GM12878 (cell line): ENCODE measurements at regions not wholly inside any gene's neighbourhood (a gene's known extent, or its start where the extent isn't known, plus 50 kb on each side); places are given as distances from the start of the nearest gene placed in this dataset.

Experiments used
- ATAC-seq: fragments of 200-7000 bp; cut with Tn5 transposase; 3 replicates; pipeline ENCODE4 v1.9.1; 2020; ENCODE audit warnings: mild to moderate bottlenecking, moderate library complexity
- BruUV-seq: library from RNA; stranded (reverse); fragments of 400-500 nt; replicated peaks from 2 replicates; lab custom pipeline; 2021; lab: Mats Ljungman, UMichigan
- CTCF ChIA-PET: fragments of 300-600 bp; sonication (Branson Sonifier 250); formaldehyde crosslinking; extraction: SDS; loops from one replicate; lab custom pipeline; 2021; ENCODE audit warnings: inconsistent platforms; lab: Yijun Ruan, JAX
- POLR2A ChIA-PET: fragments of 350-600 bp; formaldehyde crosslinking; extraction: SDS; loops from one replicate; lab custom pipeline; 2021; ENCODE audit warnings: inconsistent platforms; lab: Charles Lee
- RAD21 ChIA-PET: fragments of 300-600 bp; sonication (Branson Sonifier 250); formaldehyde crosslinking; loops from one replicate; lab custom pipeline; 2023; ENCODE audit warnings: antibody characterized with exemption; ENCODE audit not compliant: unreplicated experiment; lab: Charles Lee
- SMC1A ChIA-PET: fragments of 300-600 bp; sonication (Branson Sonifier 250); formaldehyde crosslinking; loops from one replicate; lab custom pipeline; 2023; ENCODE audit not compliant: unreplicated experiment, uncharacterized antibody; lab: Charles Lee
- DNase-seq: peaks from one replicate; pipeline ENCODE4 v3.0.0-alpha.2; 2011; ENCODE audit warnings: low read depth, low spot score
- FAIRE-seq: peaks from 3 replicates; lab custom pipeline; 2011; peaks lifted over from hg19 to GRCh38; lab: Jason Lieb, UNC
- H2AFZ ChIP-seq: 2 replicates; pipeline ENCODE4 v1.6.0; 2011; ENCODE audit warnings: low read depth, low read length, control low read depth; ENCODE audit not compliant: control insufficient read depth
- H3K27ac ChIP-seq: 2 replicates; pipeline ENCODE4 v1.5.1; 2011; ENCODE audit warnings: control low read depth; ENCODE audit not compliant: control insufficient read depth, insufficient read depth
- H3K27me3 ChIP-seq, 2 experiments: replicated peaks in 1 of 2; 2 replicates each; pipeline versions ENCODE4 v1.6.0 to v1.6.1; 2011; ENCODE audit warnings: low read length in 1 of 2; ENCODE audit not compliant: control insufficient read depth in 2 of 2, insufficient read depth in 2 of 2
- H3K36me3 ChIP-seq, 2 experiments: 2 replicates each; pipeline ENCODE4 v1.5.1; 2011; ENCODE audit warnings: low read length in 1 of 2; ENCODE audit not compliant: control insufficient read depth in 2 of 2, insufficient read depth in 2 of 2
- H3K4me1 ChIP-seq: 2 replicates; pipeline ENCODE4 v1.6.1; 2011; ENCODE audit warnings: mild to moderate bottlenecking, low read length, moderate library complexity, mixed read lengths; ENCODE audit not compliant: control insufficient read depth, insufficient read depth
- H3K4me2 ChIP-seq: 2 replicates; pipeline ENCODE4 v1.6.0; 2011; ENCODE audit warnings: control low read depth; ENCODE audit not compliant: control insufficient read depth, insufficient read depth
- H3K4me3 ChIP-seq: fragments of 200-600 bp; sonication (generic); 2 replicates; pipeline ENCODE4 v1.5.1; 2016
- H3K79me2 ChIP-seq: 2 replicates; pipeline ENCODE4 v1.6.0; 2011; ENCODE audit warnings: low read length; ENCODE audit not compliant: control insufficient read depth, insufficient read depth
- H3K9ac ChIP-seq: 2 replicates; pipeline ENCODE4 v1.8.0; 2011; ENCODE audit warnings: low read length, control low read depth, mixed read lengths; ENCODE audit not compliant: control insufficient read depth, insufficient read depth
- H3K9me3 ChIP-seq: replicated peaks from 3 replicates; pipeline ENCODE4 v1.5.1; 2011; ENCODE audit warnings: mild to moderate bottlenecking, low read length; ENCODE audit not compliant: control insufficient read depth, insufficient read depth
- H4K20me1 ChIP-seq: 2 replicates; pipeline ENCODE4 v1.6.0; 2011; ENCODE audit not compliant: control insufficient read depth, insufficient read depth
- BCL11A ChIP-seq: IDR thresholded peaks from 2 replicates; pipeline ENCODE4 v1.6.1; 2011; ENCODE audit warnings: low read depth, low read length
- FOXK2 ChIP-seq: fragments of 450-650 bp; IDR thresholded peaks from 2 replicates; pipeline ENCODE4 v1.6.1; 2017; ENCODE audit warnings: mild to moderate bottlenecking, moderate library complexity
- GATAD2B ChIP-seq: fragments of 450-650 bp; conservative IDR thresholded peaks from 2 replicates; pipeline ENCODE4 v1.6.1; 2017; ENCODE audit warnings: low read depth, mild to moderate bottlenecking, moderate library complexity
- HCFC1 ChIP-seq: fragments of 150-350 bp; IDR thresholded peaks from 2 replicates; pipeline ENCODE4 v1.6.1; 2014; ENCODE audit warnings: low read length
- NRF1 ChIP-seq: conservative IDR thresholded peaks from 2 replicates; pipeline ENCODE4 v1.6.1; 2011; ENCODE audit warnings: mild to moderate bottlenecking, low read depth, low read length, improper control_type of control experiment
- PAX8 ChIP-seq: fragments of 450-650 bp; IDR thresholded peaks from 2 replicates; pipeline ENCODE4 v1.6.1; 2017; ENCODE audit warnings: mild to moderate bottlenecking, moderate library complexity
- RB1 ChIP-seq: fragments of 450-650 bp; formaldehyde crosslinking; IDR thresholded peaks from 2 replicates; pipeline ENCODE4 v1.6.1; 2017; ENCODE audit warnings: mild to moderate bottlenecking, borderline replicate concordance
- RBBP5 ChIP-seq: fragments of 200-600 bp; sonication (generic); conservative IDR thresholded peaks from 2 replicates; pipeline ENCODE4 v1.6.1; 2016
- RELA ChIP-seq: fragments of 450-650 bp; IDR thresholded peaks from 2 replicates; pipeline ENCODE4 v1.8.0; 2014; ENCODE audit warnings: borderline replicate concordance; ENCODE audit not compliant: partially characterized antibody
- ZNF207 ChIP-seq: fragments of 450-650 bp; IDR thresholded peaks from 2 replicates; pipeline ENCODE4 v1.6.1; 2014; ENCODE audit warnings: antibody characterized with exemption, mild to moderate bottlenecking, borderline replicate concordance
- ZSCAN29 ChIP-seq: fragments of 450-650 bp; IDR thresholded peaks from 2 replicates; pipeline ENCODE4 v1.6.1; 2017; ENCODE audit warnings: mild to moderate bottlenecking, moderate library complexity
- WGBS: methylation state at CpG from one replicate; pipeline ENCODE4 v1.1.6; 2016; ENCODE audit warnings: low lambda C conversion rate; ENCODE audit not compliant: insufficient replicate concordance, insufficient coverage; ENCODE audit errors: missing lambda C conversion rate; 5-methylcytosine and 5-hydroxymethylcytosine counted together
- in situ Hi-C: fragments of 300-500 bp; cut with MboI; formaldehyde crosslinking; loops from 9 replicates; pipeline ENCODE4 v1.14.3; 2018; ENCODE audit warnings: mixed read lengths
- intact Hi-C: fragments of 100-400 bp; cut with micrococcal nuclease; formaldehyde crosslinking; loops from one replicate; pipeline ENCODE4 v1.14.2; 2022; ENCODE audit not compliant: unreplicated experiment
- TF ChIP-seq, protein P1 (sequence below): fragments of 450-650 bp; IDR thresholded peaks from 2 replicates; pipeline ENCODE4 v1.6.1; 2017; ENCODE audit warnings: mild to moderate bottlenecking, moderate library complexity
- TF ChIP-seq, protein P2 (sequence below): IDR thresholded peaks from 2 replicates; pipeline ENCODE4 v1.6.1; 2011; ENCODE audit warnings: borderline replicate concordance, low read depth, mild to moderate bottlenecking, moderate library complexity, low read length; ENCODE audit not compliant: insufficient read depth, poor library complexity, severe bottlenecking
- TF ChIP-seq, protein P3 (sequence below): fragments of 450-650 bp; IDR thresholded peaks from 2 replicates; pipeline ENCODE4 v1.6.1; 2017; ENCODE audit warnings: mild to moderate bottlenecking, low read depth, inconsistent platforms; ENCODE audit not compliant: poor library complexity, severe bottlenecking
- TF ChIP-seq, protein P4 (sequence below): IDR thresholded peaks from 2 replicates; pipeline ENCODE4 v1.6.1; 2012; ENCODE audit warnings: low read length, inconsistent platforms

DNA sequence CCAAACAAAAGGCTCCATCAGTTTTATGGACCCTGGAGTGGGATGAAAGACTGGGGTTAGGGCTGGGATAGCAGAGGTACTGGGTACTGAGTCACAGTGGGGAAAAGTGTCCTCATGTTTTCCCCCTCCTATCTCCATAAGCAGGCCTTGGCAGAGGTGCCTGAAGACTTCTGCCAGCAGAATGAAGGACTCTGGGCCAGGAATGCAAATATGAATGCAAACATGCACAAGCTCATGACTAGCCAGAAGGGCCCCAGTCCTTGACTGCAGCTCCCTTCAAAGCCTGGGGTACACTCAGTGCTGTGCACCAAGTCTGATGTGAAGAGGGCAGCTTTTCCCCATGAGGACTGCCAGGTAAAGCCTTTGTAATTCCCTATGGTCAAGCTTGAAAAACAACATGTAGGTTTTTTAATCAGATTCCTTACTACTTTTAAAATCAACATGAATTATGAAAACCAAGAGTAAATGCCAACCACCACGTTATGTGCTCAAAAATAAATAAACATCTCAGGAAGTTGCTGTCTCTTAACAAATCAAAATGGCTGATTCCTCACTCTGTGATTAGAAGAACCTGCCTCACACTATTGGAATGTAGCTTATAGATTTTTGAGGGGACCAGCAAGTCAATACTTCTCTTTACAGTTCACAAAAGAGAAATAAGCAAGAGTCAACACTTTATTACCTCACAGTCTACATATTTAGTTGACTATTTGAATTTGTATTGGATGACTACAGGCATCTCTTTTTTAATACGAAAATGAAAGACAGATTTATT lies 1512.0 kb downstream of the ARAP2 start:
- H2AFZ ChIP-seq, result no peak overlapping the region

More for the DNA sequence above, 1512.0 kb downstream of the ARAP2 start:
- no peaks in the 10 kb centered on the region for H3K79me2 ChIP-seq
- no peaks in the 10 kb centered on the region for H3K27me3 ChIP-seq
- ChIA-PET SMC1A (interaction anchor here (1.4 kb wide), 1 partner anchor 35 kb away, joined by 4 read pairs; no protein-coding TSS in a partner anchor), RAD21 (interaction anchor here (1.1 kb wide), 1 partner anchor 675 kb away, joined by 3 read pairs; no protein-coding TSS in a partner anchor), CTCF (no interaction called here), POLR2A (no interaction called here)
- in situ Hi-C loops, result no loop called here
- H3K9me3 ChIP-seq, result no peaks in the 10 kb centered on the region
- H3K27ac ChIP-seq, result no peak overlapping the region
- no peak overlapping the region for H3K9ac ChIP-seq
- no peaks in the 10 kb centered on the region for H4K20me1 ChIP-seq
- no peak for FAIRE-seq
- no peak for DNase-seq
- TF ChIP-seq PAX8, result no peak
- TF ChIP-seq GATAD2B, result no peak
- TF ChIP-seq, protein P1, sequence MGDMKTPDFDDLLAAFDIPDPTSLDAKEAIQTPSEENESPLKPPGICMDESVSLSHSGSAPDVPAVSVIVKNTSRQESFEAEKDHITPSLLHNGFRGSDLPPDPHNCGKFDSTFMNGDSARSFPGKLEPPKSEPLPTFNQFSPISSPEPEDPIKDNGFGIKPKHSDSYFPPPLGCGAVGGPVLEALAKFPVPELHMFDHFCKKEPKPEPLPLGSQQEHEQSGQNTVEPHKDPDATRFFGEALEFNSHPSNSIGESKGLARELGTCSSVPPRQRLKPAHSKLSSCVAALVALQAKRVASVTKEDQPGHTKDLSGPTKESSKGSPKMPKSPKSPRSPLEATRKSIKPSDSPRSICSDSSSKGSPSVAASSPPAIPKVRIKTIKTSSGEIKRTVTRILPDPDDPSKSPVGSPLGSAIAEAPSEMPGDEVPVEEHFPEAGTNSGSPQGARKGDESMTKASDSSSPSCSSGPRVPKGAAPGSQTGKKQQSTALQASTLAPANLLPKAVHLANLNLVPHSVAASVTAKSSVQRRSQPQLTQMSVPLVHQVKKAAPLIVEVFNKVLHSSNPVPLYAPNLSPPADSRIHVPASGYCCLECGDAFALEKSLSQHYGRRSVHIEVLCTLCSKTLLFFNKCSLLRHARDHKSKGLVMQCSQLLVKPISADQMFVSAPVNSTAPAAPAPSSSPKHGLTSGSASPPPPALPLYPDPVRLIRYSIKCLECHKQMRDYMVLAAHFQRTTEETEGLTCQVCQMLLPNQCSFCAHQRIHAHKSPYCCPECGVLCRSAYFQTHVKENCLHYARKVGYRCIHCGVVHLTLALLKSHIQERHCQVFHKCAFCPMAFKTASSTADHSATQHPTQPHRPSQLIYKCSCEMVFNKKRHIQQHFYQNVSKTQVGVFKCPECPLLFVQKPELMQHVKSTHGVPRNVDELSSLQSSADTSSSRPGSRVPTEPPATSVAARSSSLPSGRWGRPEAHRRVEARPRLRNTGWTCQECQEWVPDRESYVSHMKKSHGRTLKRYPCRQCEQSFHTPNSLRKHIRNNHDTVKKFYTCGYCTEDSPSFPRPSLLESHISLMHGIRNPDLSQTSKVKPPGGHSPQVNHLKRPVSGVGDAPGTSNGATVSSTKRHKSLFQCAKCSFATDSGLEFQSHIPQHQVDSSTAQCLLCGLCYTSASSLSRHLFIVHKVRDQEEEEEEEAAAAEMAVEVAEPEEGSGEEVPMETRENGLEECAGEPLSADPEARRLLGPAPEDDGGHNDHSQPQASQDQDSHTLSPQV, result no peak
- no peak for TF ChIP-seq BCL11A
- no peak for TF ChIP-seq NRF1
- no peak for TF ChIP-seq HCFC1
- TF ChIP-seq FOXK2, result no peak
- TF ChIP-seq, protein P2, sequence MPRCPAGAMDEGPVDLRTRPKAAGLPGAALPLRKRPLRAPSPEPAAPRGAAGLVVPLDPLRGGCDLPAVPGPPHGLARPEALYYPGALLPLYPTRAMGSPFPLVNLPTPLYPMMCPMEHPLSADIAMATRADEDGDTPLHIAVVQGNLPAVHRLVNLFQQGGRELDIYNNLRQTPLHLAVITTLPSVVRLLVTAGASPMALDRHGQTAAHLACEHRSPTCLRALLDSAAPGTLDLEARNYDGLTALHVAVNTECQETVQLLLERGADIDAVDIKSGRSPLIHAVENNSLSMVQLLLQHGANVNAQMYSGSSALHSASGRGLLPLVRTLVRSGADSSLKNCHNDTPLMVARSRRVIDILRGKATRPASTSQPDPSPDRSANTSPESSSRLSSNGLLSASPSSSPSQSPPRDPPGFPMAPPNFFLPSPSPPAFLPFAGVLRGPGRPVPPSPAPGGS, result no peak
- TF ChIP-seq RBBP5, result no peak
- no peak for TF ChIP-seq RB1
- TF ChIP-seq RELA, result no peak
- TF ChIP-seq, protein P3, sequence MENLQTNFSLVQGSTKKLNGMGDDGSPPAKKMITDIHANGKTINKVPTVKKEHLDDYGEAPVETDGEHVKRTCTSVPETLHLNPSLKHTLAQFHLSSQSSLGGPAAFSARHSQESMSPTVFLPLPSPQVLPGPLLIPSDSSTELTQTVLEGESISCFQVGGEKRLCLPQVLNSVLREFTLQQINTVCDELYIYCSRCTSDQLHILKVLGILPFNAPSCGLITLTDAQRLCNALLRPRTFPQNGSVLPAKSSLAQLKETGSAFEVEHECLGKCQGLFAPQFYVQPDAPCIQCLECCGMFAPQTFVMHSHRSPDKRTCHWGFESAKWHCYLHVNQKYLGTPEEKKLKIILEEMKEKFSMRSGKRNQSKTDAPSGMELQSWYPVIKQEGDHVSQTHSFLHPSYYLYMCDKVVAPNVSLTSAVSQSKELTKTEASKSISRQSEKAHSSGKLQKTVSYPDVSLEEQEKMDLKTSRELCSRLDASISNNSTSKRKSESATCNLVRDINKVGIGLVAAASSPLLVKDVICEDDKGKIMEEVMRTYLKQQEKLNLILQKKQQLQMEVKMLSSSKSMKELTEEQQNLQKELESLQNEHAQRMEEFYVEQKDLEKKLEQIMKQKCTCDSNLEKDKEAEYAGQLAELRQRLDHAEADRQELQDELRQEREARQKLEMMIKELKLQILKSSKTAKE, result no peak
- no peak for TF ChIP-seq ZNF207
- TF ChIP-seq ZSCAN29, result no peak
- TF ChIP-seq, protein P4, sequence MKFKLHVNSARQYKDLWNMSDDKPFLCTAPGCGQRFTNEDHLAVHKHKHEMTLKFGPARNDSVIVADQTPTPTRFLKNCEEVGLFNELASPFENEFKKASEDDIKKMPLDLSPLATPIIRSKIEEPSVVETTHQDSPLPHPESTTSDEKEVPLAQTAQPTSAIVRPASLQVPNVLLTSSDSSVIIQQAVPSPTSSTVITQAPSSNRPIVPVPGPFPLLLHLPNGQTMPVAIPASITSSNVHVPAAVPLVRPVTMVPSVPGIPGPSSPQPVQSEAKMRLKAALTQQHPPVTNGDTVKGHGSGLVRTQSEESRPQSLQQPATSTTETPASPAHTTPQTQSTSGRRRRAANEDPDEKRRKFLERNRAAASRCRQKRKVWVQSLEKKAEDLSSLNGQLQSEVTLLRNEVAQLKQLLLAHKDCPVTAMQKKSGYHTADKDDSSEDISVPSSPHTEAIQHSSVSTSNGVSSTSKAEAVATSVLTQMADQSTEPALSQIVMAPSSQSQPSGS, result no peak
- H3K4me1 ChIP-seq, result no peaks in the 10 kb centered on the region
- no peak for ATAC-seq
- WGBS, result 0% methylated on average over 2 of the region's 2 CpGs
- no peak overlapping the region for H3K4me2 ChIP-seq
- intact Hi-C loops, result no loop called here
- BruUV-seq, result no TSS peak
- H3K4me3 ChIP-seq, result no peak overlapping the region
- H3K36me3 ChIP-seq, result no peaks in the 10 kb centered on the region
